ENCODE measurements at regions not wholly inside any gene's neighbourhood (a gene's known extent, or its start where the extent isn't known, plus 50 kb on each side); places are given as distances from the start of the nearest gene placed in this dataset.
"Not testable (repeated sequence)": the region's sequence is repeated elsewhere in the genome, so short reads cannot be mapped to it uniquely, and the experiment has no call there.

DNA sequence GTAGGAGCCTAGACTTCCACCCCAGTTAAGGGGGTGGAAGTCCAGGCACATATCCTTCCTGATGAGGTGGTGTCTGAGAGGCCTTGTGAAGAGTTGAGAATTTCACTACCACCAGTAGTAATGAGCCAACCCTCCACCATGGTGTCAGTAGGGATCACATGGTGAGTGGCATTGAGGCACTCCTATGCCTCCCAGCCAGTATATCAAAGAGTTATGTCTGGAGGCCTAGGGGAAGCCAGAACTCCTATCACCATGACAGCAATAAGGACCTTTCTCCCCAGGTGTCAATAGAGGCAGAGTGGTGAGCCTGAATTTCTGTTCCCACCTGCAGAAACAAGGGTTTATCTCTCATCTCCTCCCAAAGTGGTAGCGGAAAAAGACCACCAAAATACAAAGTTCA lies 106.6 kb upstream of the ADTRP start:
- no peak for DNase-seq

DNA sequence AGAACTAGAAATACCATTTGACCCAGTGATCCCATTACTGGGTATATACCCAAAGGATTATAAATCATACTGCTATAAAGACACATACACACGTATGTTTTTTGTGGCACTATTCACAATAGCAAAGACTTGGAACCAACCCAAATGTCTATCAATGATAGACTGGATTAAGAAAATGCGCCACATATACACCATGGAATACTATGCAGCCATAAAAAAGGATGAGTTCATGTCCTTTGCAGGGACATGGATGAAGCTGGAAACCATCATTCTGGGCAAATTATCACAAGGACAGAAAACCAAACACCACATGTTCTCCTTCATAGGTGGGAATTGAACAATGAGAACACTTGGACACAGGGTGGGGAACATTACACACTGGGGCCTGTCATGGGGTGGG lies 104.9 kb upstream of the ADTRP start:
- not testable (repeated sequence) for DNase-seq

DNA sequence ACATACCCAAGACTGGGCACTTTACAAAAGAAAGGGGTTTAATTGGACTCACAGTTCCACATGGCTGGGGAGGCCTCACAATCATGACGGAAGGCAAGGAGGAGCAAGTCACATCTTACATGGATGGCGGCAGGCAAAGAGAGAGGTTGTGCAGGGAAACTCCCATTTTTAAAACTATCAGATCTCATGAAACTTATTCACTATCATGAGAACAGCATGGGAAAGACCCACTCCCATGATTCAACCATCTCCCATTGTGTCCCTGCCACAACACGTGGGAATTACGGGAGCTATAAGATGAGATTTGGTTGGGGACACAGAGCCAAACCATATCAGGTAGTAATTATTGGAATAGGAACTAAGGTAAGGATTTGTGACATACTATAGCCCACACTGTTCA lies 101.6 kb upstream of the ADTRP start:
- not testable (repeated sequence) for DNase-seq

DNA sequence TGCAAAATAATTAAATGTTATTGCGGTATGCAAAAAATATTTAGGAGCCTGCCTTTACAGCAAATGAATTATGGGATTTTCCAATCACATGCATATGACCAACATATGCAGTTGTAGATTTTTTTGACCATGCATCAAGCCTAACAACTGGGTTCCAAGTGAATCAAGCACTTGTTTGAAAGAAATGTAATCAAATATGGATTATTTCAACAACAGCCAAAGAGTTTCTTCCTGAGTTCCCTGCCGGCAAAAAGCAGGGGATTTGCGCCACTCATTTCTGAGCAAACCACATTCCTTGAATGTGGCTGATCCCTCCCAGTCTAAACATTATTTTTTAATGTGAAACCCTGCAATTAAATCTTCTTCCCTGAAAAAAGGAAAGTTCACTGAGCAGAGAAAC lies 100.1 kb upstream of the ADTRP start:
- no peak for DNase-seq

DNA sequence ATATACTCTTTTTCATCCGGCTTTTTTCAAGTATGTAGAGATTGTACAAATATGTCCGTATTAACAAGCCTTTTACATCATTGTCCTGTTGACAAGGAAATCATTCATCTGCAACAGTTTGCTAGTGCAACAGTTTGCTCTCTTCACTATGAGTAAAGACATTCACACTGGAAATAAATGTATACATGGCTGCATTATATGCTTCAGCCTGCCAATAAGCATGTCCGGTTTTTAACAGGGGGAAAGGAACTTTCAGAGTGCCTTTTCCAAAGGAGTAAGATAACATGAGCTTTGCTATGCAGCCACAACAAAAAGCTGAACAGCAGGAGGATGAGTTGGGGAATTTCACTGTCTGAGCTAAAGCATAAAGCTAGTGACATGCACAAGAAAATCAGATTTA lies 99.4 kb upstream of the ADTRP start:
- DNase-seq, result no peak

DNA sequence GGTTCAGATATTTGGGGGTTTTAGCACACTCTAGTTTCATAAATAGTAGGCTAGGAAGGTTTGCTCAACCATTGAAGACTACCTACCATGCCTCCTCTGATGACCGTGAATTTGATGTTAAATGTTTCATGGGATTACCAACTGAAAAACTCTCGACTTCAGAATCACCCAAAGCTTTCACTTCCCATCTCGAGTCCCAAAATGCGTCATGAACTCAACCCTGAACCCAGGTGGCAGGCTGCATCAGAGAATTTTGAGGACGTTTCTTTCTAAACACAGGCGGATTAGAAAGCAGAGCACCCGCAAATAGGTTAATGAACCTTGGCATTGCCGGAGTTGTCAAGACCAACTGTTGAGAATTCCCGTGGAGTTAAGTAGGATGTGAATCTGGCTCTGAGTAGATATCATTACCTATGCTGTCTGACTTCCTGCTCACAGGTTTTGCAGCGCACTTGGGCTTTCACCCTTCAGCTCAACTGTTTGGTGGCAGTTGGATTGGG lies 98.4 kb upstream of the ADTRP start:
- DNase-seq, result no peak

DNA sequence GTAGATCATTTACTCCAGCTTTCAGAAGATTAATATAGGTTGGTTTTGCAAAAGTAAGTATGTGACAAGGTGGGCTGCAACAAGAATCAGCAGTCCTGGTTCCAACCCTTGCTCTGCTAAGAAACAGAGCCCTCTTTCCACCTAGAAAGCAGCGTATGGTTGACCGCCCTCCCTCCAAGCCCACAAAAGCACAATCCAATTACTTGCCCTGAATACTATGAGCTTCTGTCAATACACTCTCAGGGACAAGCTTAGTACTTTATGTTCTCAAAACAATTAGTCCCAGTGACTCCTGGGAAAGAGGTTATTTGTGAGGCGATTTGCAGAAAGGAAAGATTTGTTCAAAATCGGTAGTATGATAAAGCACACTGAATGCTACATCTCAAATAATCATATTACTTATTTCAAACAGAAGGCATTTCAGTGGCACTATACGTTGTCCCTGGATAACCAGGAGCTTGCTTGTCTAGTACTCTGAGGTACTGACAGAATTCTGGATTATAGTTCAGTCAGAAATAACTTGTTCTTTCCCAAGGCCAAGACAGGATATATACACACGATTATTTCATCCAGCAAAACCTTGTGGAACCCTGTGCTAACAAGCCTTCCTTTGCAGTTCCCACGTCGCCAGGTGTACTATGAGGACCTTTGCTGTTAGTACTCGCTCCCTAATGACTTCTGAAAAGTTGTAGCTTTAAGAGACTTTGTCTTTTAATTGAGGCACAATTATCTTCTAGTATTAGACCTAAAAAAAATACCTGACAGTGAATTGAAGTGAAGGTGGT lies 96.9 kb upstream of the ADTRP start:
- DNase-seq, result no peak

DNA sequence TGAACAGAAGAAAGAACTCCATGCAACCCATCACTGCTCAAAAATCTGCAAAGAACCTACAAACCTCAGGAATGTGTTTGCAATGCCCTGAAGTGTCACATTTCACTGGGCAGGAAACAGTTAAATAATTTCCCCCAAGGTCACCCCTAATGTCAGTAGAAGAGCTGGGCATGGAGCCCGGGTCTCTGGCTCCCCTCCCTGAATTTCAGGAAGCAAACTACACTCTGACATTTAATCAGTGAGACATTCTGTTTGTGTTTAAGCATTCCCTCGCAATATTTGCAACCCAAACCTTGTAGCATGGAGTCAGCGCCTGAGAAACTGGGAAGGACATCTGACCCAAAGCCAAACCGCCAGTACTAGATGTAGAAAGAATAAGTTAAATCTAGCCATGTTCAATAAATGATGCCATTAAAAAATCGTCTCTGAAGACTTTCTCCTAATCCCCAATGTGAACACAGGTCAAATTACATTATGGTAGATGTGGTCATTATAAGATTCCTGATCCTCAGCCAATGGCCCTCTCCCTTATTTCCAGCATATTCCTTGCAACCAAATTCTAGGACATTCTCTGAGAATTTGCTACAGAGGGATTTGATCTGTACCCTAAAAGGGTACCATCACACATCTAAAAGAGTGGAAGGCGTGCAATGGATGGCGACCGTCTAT lies 91.2 kb upstream of the ADTRP start:
- DNase-seq, result no peak

DNA sequence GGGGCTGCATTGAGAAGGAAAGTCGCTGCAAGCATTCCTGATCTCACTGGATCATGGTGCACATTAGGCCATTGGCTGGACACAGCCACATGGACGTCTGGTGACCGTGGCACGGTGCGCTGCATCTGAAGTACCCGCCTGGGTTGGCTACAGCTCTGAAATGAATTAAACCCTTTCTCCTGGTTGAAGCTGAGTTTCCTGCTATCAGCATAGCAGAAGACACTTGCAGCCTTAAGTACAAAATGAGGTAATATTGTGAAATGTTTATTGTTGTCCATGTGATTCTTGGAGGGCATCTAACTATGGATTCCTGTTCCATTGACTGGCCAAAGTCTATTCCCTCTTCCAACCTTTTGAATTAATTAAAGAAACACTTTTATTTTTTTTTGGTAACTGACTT lies 89.8 kb upstream of the ADTRP start:
- no peak for DNase-seq

DNA sequence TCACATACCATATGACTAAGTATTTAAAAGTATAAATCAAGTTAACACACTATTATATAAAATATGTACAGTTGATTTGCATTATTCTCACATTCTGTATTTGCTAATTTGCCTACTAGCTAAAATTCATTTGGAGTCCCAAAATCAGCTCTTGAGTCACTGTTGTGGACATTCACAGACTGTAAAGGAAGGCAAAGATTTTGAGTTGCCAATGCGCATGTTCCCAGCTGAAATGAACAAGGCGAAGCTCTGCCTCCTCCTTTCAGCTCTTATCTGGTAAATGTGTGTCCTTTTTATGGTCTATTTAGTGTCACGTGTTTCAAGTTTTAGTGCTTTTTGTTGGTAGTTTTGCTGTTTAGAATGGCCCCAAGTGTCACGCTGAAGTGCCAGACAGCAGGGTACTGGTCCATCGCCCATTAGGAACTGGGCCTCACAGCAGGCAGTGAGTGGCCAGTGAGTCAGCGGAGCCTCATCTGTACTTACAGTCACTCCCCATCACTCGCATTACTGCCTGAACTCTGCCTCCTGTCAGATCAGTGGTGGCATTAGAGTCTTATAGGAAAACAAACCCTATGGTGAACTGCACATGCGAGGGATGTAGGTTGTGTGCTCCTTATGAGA lies 87.2 kb upstream of the ADTRP start:
- no peak for DNase-seq

DNA sequence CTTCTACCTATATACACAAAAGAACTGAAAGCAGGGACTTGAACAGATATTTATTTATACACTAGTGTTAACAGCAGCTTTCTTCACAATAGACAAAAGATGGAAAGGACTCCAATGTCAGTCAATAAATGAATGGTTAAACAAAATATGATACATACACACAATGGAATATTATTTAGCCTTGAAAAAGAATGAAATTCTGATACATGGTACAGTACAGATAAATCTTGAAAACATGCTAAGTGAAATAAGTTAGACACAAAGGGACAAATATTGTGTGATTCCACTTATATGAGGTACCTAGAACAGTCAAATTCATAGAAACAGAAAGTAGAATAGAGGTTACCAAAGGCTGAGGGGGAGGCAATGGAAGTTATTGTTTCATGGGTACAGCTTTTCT lies 79.8 kb upstream of the ADTRP start:
- no peak for DNase-seq

DNA sequence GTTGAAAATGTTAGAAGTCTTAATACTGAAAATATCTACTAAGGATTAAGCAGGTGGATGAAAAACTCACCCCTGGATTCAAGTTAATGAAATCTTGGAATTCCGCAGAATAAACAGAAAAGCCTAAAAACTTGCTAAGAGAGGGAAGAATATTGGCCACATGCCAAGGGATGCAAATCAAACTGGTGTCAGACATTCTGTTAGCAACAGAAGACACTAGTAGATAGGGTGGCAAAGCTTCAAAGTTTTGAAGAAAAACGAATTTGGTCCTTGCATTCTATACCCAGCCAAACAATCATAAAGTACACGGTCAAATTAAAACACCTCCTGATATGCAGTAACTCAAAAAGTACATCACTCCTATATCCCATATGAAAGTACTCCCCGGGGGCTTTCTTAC lies 77.1 kb upstream of the ADTRP start:
- no peak for DNase-seq

DNA sequence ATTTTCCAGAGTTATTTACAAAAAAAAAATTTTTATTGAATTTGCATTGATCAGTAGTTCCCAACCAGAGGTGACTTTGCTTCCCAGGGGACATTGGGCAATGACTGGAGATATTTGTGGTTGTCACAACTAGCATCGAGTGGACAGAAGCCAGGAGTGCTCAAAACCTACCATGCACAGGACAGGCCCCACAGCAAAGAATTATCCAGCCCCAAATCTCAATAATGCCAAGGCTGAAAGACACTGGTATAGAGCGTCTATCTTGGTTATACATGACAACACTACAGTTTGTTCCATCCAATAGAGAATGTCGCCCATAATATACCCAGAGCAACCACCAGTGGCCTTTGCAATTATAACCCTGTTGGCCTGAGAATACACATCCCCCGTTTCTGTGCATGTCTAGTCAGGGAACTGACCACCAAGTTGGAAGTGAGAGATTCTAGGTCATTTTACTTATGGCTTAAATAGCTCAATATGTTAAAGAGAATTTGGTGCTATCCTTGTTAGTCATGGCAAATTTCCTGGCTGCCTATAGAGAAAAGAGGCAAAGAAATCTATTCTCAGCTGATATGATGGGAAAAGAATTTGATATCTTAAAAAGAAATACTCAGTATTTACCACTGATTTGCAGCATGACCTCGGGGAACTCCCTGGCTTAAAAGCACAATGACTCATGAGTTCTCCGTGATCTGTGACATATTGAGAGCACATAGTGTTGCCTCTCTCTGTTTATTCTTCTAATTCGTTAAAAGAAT lies 76.0 kb upstream of the ADTRP start:
- DNase-seq, result no peak

DNA sequence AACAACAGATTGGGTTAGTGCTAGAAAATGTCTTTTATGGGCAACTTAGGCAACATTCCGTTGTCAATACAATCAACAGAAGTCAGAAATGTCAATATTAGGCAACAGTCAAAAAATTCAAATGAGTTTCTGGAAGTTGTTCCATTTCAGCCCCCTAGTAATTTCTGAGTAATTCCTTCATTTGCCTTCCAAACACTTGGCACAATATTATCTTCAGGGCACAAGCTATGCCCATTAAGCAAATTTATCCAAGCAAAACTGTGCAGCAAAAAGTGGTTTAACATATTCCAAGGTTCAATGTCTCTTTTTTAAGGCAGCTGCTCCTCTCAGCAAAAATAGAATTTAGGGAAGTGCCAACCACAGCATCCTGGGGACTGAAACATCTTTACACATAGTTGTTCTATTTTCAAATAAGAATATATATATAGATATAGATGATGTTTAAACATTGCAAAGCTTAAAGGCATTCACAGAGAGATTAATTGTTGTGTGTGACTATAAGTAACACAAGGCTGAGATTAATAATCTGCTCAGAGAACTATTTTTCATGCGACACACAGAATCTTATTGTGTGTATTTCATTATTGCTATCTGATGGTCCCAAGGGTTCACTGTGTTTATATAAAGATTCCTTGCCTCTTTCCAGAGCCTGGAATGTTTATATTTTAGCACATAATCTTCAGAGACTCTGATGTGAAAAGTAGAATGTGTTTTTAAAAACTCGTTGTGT lies 75.2 kb upstream of the ADTRP start:
- no peak for DNase-seq

DNA sequence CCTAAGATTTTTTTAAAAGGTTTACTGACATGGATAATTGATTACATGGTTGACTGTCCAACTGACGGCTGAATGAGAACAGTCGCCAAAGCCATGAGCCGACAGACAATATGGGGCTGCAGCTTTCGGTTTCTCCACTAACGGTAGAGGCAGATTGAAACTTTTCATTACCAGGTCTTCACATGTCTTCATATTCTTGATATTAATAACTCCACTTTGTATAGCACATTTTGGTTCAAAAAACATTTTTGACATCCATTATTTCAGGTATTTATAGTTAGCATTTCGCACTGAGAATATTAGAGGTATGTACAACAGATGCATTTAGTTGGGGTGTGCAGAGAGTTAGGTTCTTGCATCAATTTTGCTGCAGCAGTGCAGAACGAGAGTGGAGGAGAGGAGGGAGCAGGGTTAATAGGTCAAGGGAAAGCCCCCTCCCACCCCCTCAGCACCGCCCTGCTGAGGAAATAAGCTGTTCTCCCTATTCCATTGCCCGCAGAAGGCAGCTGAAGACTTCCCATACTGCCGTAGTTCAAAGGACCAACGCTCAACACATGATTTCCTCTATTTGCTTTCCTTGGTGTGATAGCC lies 73.6 kb upstream of the ADTRP start:
- DNase-seq, result no peak

DNA sequence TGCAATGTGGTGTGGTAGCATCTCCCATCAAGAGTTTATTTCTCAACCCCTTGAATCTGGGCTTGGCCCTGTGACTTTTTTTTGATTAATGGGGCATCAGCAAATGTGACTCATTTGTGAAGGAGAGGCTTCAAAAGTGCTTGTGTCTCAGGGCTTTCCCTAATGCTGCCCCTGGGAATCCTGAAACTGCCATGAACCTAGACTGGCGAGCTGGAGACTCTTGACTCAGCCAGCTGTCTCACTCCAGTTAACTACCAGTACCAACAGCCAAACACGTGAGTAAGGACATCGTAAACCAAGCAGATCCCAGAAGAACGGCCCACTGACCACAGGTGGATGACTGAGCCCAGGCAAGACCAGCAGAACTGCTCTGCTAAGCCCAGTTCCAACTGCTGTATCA lies 72.8 kb upstream of the ADTRP start:
- no peak for DNase-seq

DNA sequence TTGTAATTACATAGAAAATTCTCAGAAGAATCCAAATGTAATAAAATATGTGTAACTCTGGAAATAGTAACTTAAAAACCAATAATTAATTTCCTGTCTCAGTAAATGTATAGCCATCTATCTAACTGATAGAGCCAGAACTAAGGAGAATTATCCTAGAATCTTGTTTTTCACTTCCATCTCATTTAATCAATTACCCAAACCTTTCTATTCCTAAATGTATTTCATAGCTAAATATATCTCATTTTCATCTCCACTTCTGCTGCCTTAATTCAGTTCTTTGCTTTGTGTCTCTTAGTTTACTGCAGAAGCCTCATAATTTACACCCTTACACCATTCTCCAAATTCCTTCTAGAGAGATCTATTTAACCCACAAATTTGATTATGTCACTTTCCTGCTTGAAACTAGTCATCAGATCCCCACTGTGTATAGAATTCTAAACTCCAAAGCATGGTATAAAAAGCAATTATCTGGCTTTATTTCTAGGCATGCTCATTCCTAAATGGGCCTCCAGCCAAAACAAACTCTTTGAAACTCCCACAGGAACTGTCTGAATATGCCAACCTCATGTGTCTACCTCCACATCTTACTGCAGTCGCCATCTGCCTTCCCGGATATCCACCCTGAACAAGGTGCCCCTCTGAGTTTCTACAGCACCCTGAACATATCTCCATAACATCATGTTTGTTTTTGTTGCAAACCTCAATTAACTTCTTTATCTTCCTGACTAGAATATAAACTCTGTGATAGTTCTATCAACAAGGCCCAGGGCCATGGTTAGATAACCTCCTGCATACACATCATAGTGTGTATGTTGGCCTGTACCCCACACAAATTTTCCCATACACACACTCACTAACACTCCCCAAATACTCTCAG lies 70.5 kb upstream of the ADTRP start:
- no peak for DNase-seq

DNA sequence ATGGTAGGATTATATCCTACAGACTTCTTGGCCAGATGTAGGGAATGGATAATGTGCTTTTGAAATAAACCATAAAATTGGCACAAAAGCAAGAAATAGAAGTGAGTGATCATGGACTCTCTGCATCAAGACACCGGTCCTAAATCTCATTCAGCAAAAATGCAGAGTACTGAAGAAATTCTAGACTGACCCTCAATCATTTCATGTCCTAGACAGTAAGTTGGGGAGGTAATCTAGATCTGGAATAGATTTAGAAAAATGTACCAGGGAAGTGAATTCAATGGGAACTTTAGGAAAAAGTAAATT lies 69.7 kb upstream of the ADTRP start:
- no peak for DNase-seq

DNA sequence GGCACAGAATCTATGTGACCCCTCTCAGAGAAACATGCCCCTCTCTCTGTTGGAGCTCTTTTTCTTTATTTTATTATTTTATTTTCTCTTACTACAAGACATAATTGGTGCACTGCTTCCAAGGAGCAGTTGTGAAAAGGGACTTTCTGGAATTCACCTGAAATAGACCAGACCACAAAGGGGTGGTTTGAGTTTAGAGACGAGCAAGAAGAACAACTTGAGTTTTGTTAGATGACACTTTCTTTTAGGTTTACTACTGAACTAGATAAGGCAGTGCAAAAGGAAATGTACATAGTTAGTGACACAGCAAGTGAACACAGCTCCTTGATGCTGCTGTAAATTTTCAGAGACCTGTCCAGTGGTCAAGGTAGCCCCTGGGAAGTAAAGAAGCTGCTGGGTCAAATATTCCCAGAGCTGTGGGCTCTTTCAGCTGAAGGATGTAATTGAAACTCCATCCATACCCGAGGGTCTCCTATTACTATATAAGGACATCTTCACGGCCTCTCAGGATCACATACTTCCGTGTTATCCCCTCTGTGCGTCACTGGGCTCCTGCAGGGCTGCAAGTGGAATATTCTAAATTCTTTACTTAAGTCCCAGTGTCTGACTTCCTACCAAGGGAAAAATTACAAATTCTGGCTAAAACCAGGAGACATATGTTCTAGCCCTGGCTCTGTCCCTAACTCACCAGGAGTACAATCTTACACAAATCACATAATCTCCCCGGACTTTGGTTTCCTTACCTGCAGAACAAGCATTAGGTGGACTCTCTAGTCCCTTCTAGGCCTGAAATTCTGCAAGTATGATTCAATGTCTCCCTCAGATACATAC lies 69.1 kb upstream of the ADTRP start:
- DNase-seq, result no peak

DNA sequence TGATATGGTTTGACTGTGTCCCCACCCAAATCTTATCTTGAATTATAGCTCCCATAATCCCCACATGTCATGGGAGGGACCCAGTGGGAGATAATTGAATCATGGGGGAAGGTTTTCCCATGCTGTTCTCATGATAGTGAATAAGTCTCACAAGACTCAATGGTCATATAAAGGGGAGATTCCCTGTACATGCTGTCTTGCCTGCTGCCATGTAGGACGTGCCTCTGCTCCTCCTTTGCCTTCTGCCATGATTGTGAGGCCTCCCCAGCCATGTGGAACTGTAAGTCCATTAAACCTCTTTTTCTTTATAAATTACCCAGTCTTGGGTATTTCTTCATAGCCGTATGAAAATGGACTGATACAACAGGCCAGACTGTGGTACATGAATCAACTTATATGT lies 68.5 kb upstream of the ADTRP start:
- DNase-seq, result not testable (repeated sequence)

Data from stimulated activated CD4-positive, alpha-beta T cell treated with anti-CD3 and anti-CD28 coated beads, Interleukin-15, amount 100 ng/mL, for 24 hours (primary cell).